ENCODE measurements at regions not wholly inside any gene's neighbourhood (a gene's known extent, or its start where the extent isn't known, plus 50 kb on each side); places are given as distances from the start of the nearest gene placed in this dataset.

- no peak for DNase-seq (ENCODE audit: extremely low read depth, insufficient read length)
- no peak for TF ChIP-seq CTCF (IDR thresholded peaks at IDR 0.05; ENCODE audit: insufficient read depth, low read length, poor library complexity, severe bottlenecking)
- Histone ChIP-seq H3K4me3 (replicated peaks; ENCODE audit: low read depth, low read length) (no peak overlapping the region), H3K27me3 (replicated peaks; ENCODE audit: control insufficient read depth, insufficient read depth, low read length) (no peaks in the 10 kb centered on the region; the same call in 1 of the 2 replicates), H3K36me3 (ENCODE audit: control insufficient read depth, insufficient read depth, low read length) (no peaks in the 10 kb centered on the region)
Observed at GRCh38 chr9:561427-561826, 280.1 kb upstream of the DMRT1 start.

GRCh38 chr9:563200-563599 lies 278.3 kb upstream of the DMRT1 start:
- Histone ChIP-seq H3K36me3 (ENCODE audit: control insufficient read depth, insufficient read depth, low read length) (no peaks in the 10 kb centered on the region), H3K4me3 (replicated peaks; ENCODE audit: low read depth, low read length) (no peak overlapping the region), H3K27me3 (replicated peaks; ENCODE audit: control insufficient read depth, insufficient read depth, low read length) (no peaks in the 10 kb centered on the region; the same call in 1 of the 2 replicates)
- no peak for TF ChIP-seq CTCF (IDR thresholded peaks at IDR 0.05; ENCODE audit: insufficient read depth, low read length, poor library complexity, severe bottlenecking)
- DNase-seq (ENCODE audit: extremely low read depth, insufficient read length) = no peak

- Histone ChIP-seq H3K4me3 (replicated peaks; ENCODE audit: low read depth, low read length) (no peak overlapping the region), H3K36me3 (ENCODE audit: control insufficient read depth, insufficient read depth, low read length) (no peaks in the 10 kb centered on the region), H3K27me3 (replicated peaks; ENCODE audit: control insufficient read depth, insufficient read depth, low read length) (no peaks in the 10 kb centered on the region; the same call in 1 of the 2 replicates)
- no peak for TF ChIP-seq CTCF (IDR thresholded peaks at IDR 0.05; ENCODE audit: insufficient read depth, low read length, poor library complexity, severe bottlenecking)
- DNase-seq (ENCODE audit: extremely low read depth, insufficient read length) = peak; percentile 21
Observed at GRCh38 chr9:565528-565927, 276.0 kb upstream of the DMRT1 start.

- no peak for TF ChIP-seq CTCF (IDR thresholded peaks at IDR 0.05; ENCODE audit: insufficient read depth, low read length, poor library complexity, severe bottlenecking)
- peak; percentile 28 for DNase-seq (ENCODE audit: extremely low read depth, insufficient read length)
- no peaks in the 10 kb centered on the region for H3K36me3 ChIP-seq (ENCODE audit: control insufficient read depth, insufficient read depth, low read length)
- no peak overlapping the region for H3K4me3 ChIP-seq (replicated peaks; ENCODE audit: low read depth, low read length)
- H3K27me3 ChIP-seq (replicated peaks; ENCODE audit: control insufficient read depth, insufficient read depth, low read length) = peaks cover 1% of the 10 kb centered on the region
Observed at GRCh38 chr9:567128-567746, 274.3 kb upstream of the DMRT1 start.

GRCh38 chr9:567747-568305 lies 273.7 kb upstream of the DMRT1 start:
- Histone ChIP-seq H3K4me3 (replicated peaks; ENCODE audit: low read depth, low read length) (no peak overlapping the region), H3K27me3 (replicated peaks; ENCODE audit: control insufficient read depth, insufficient read depth, low read length) (peaks cover 1% of the 10 kb centered on the region)

More at GRCh38 chr9:567747-568305, 273.7 kb upstream of the DMRT1 start:
- no peak for TF ChIP-seq CTCF (IDR thresholded peaks at IDR 0.05; ENCODE audit: insufficient read depth, low read length, poor library complexity, severe bottlenecking)
- no peaks in the 10 kb centered on the region for H3K36me3 ChIP-seq (ENCODE audit: control insufficient read depth, insufficient read depth, low read length)
- no peak for DNase-seq (ENCODE audit: extremely low read depth, insufficient read length)
